ENCODE measurements at regions not wholly inside any gene's neighbourhood (a gene's known extent, or its start where the extent isn't known, plus 50 kb on each side); places are given as distances from the start of the nearest gene placed in this dataset.

- H3K36me3 Mint-ChIP-seq (ENCODE audit: insufficient read depth, unreplicated experiment), result no peaks in the 10 kb centered on the region
- peaks cover 9% of the 10 kb centered on the region for H3K9me3 Mint-ChIP-seq (ENCODE audit: unreplicated experiment)
- BruUV-seq (replicated peaks), result no TSS peak
- DNase-seq (ENCODE audit: unreplicated experiment), result no peak
- no peak for TF ChIP-seq CTCF (IDR thresholded peaks at IDR 0.05; ENCODE audit: unreplicated experiment)
- ChIA-PET CTCF (interaction anchor here (0.8 to 6.8 kb wide), 4 partner anchors 13 to 547 kb away, joined by 3 to 48 read pairs (median 6); no protein-coding TSS in a partner anchor), POLR2A (no interaction called here)
- H3K4me1 Mint-ChIP-seq (ENCODE audit: insufficient read depth, unreplicated experiment), result no peaks in the 10 kb centered on the region
- no peak overlapping the region for H3K4me3 Mint-ChIP-seq (ENCODE audit: unreplicated experiment)
- intact Hi-C loops (cut with micrococcal nuclease), result no loop called here
- no peak overlapping the region for H3K27ac Mint-ChIP-seq (ENCODE audit: low read depth, unreplicated experiment)
- peaks cover 69% of the 10 kb centered on the region for H3K27me3 Mint-ChIP-seq (ENCODE audit: insufficient read depth, unreplicated experiment)
Observed at GRCh38 chrX:69374569-69374968, 129.6 kb upstream of the NALF2 start.

- Mint-ChIP-seq H3K4me1 (ENCODE audit: insufficient read depth, unreplicated experiment) (no peaks in the 10 kb centered on the region), H3K36me3 (ENCODE audit: insufficient read depth, unreplicated experiment) (no peaks in the 10 kb centered on the region), H3K27me3 (ENCODE audit: insufficient read depth, unreplicated experiment) (peaks cover 55% of the 10 kb centered on the region), H3K27ac (ENCODE audit: low read depth, unreplicated experiment) (no peak overlapping the region), H3K4me3 (ENCODE audit: unreplicated experiment) (no peak overlapping the region), H3K9me3 (ENCODE audit: unreplicated experiment) (peaks cover 9% of the 10 kb centered on the region)
- intact Hi-C loops (cut with micrococcal nuclease), result no loop called here
- POLR2A ChIA-PET, result no interaction called here
- DNase-seq (ENCODE audit: unreplicated experiment), result no peak
- no peak for TF ChIP-seq CTCF (IDR thresholded peaks at IDR 0.05; ENCODE audit: unreplicated experiment)
- no TSS peak for BruUV-seq (replicated peaks)
- CTCF ChIA-PET, result interaction anchor here (0.8 to 6.8 kb wide), 4 partner anchors 15 to 1176 kb away, joined by 3 to 48 read pairs (median 4); no protein-coding TSS in a partner anchor
Observed at GRCh38 chrX:69372435-69372834, 131.7 kb upstream of the NALF2 start.

- intact Hi-C loops (cut with micrococcal nuclease), result no loop called here
Observed at GRCh38 chrX:69371159-69371558, 133.0 kb upstream of the NALF2 start.

GRCh38 chrX:69369999-69370398 is 134.1 kb upstream of the NALF2 start:
- intact Hi-C loops (cut with micrococcal nuclease), result no loop called here
- no peak for DNase-seq (ENCODE audit: unreplicated experiment)
- no TSS peak for BruUV-seq (replicated peaks)
- Mint-ChIP-seq H3K4me1 (ENCODE audit: insufficient read depth, unreplicated experiment) (no peaks in the 10 kb centered on the region), H3K27me3 (ENCODE audit: insufficient read depth, unreplicated experiment) (peaks cover 51% of the 10 kb centered on the region), H3K9me3 (ENCODE audit: unreplicated experiment) (no peaks in the 10 kb centered on the region), H3K36me3 (ENCODE audit: insufficient read depth, unreplicated experiment) (no peaks in the 10 kb centered on the region), H3K27ac (ENCODE audit: low read depth, unreplicated experiment) (no peak overlapping the region), H3K4me3 (ENCODE audit: unreplicated experiment) (no peak overlapping the region)
- no peak for TF ChIP-seq CTCF (IDR thresholded peaks at IDR 0.05; ENCODE audit: unreplicated experiment)
- CTCF ChIA-PET, result interaction anchor here (0.6 to 6.8 kb wide), 2 partner anchors 17 to 471 kb away, joined by 3 to 48 read pairs; no protein-coding TSS in a partner anchor
- POLR2A ChIA-PET, result no interaction called here

More at GRCh38 chrX:69371159-69371558, 133.0 kb upstream of the NALF2 start:
- no peak for TF ChIP-seq CTCF (IDR thresholded peaks at IDR 0.05; ENCODE audit: unreplicated experiment)
- H3K27me3 Mint-ChIP-seq (ENCODE audit: insufficient read depth, unreplicated experiment), result peaks cover 49% of the 10 kb centered on the region
- BruUV-seq (replicated peaks), result no TSS peak
- H3K9me3 Mint-ChIP-seq (ENCODE audit: unreplicated experiment), result peaks cover 9% of the 10 kb centered on the region
- no peak for DNase-seq (ENCODE audit: unreplicated experiment)
- ChIA-PET CTCF (interaction anchor here (0.6 to 6.8 kb wide), 4 partner anchors 16 to 1175 kb away, joined by 3 to 48 read pairs (median 4); partner anchors contain the start of gene EFNB1), POLR2A (interaction anchor here (1.1 kb wide), 1 partner anchor 11 kb away, joined by 3 read pairs; no protein-coding TSS in a partner anchor)
- no peaks in the 10 kb centered on the region for H3K36me3 Mint-ChIP-seq (ENCODE audit: insufficient read depth, unreplicated experiment)
- no peaks in the 10 kb centered on the region for H3K4me1 Mint-ChIP-seq (ENCODE audit: insufficient read depth, unreplicated experiment)
- no peak overlapping the region for H3K27ac Mint-ChIP-seq (ENCODE audit: low read depth, unreplicated experiment)
- H3K4me3 Mint-ChIP-seq (ENCODE audit: unreplicated experiment), result no peak overlapping the region
